ENCODE measurements at regions not wholly inside any gene's neighbourhood (a gene's known extent, or its start where the extent isn't known, plus 50 kb on each side); places are given as distances from the start of the nearest gene placed in this dataset.

GRCh38 chr5:109987970-109988369 is 298.2 kb downstream of the MAN2A1 start:
- no peaks in the 10 kb centered on the region for H4K20me1 ChIP-seq (ENCODE audit: insufficient read depth, low read length)
- H3K36me3 ChIP-seq (ENCODE audit: insufficient read depth, low read length): peaks cover 9% of the 10 kb centered on the region; the same call in 1 of the 2 replicates
- no peaks in the 10 kb centered on the region for H3K9me3 ChIP-seq (ENCODE audit: low read length)
- H2AFZ ChIP-seq (ENCODE audit: low read length): no peak overlapping the region
- no peak for TF ChIP-seq EZH2 (IDR thresholded peaks at IDR 0.05; ENCODE audit: borderline replicate concordance, low read length)
- no peak for TF ChIP-seq CTCF (IDR thresholded peaks at IDR 0.05; ENCODE audit: low read length)
- no peaks in the 10 kb centered on the region for H3K79me2 ChIP-seq (ENCODE audit: insufficient read depth, low read length)
- H3K9ac ChIP-seq (ENCODE audit: low read length): no peak overlapping the region
- no peak overlapping the region for H3K27ac ChIP-seq (ENCODE audit: low read depth, low read length, poor library complexity, severe bottlenecking)
- no peaks in the 10 kb centered on the region for H3K27me3 ChIP-seq (ENCODE audit: insufficient read depth, low read length)
- H3K9me2 ChIP-seq (ENCODE audit: low read depth, low read length): no peaks in the 10 kb centered on the region
- H3F3A ChIP-seq (ENCODE audit: insufficient read depth, low read length): no peaks in the 10 kb centered on the region
- no peak overlapping the region for H3K4me2 ChIP-seq (ENCODE audit: low read length)
- no peaks in the 10 kb centered on the region for H3K4me1 ChIP-seq (ENCODE audit: insufficient read depth, low read length, severe bottlenecking)
- no peak overlapping the region for H3K4me3 ChIP-seq (ENCODE audit: low read depth, low read length, poor library complexity, severe bottlenecking)

- TF ChIP-seq EZH2 (IDR thresholded peaks at IDR 0.05; ENCODE audit: borderline replicate concordance, low read length): no peak
- no peak for TF ChIP-seq CTCF (IDR thresholded peaks at IDR 0.05; ENCODE audit: low read length)
- H4K20me1 ChIP-seq (ENCODE audit: insufficient read depth, low read length): no peaks in the 10 kb centered on the region
Measured at GRCh38 chr5:109989161-109989560, 299.4 kb downstream of the MAN2A1 start.

DNA sequence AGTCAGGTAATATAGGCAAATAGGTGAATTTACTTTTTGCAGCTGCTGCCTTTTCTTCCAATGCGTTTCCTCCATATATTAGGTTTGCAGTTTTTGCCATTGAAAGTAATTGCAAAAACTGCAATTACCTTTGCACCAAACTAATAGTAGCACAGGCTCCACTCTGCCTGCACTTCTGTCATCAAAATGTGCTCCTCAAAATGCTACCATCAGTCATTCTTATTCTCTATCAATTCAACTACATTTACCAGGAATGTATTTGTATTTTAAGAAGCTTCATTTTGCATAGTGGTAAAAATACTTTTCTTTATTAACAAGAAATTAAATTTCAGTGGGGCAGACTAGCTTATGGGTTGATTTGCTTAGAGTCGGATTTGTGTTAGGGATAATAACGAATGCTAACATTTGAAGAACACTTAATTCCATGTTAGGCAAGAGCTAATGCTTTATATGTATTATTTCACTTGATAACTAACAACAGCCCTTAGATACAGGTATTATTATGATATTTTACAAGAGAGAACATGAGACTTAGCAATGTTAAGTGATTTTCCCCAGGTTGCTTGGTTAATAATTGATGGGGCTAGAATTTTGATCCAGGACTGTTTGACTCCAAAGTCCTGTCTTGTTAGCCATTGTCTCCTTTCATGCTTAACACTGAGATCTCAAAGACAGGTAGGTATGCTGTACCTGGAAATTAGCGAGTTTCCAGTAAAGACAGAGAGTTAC is 300.4 kb downstream of the MAN2A1 start:
- Histone ChIP-seq H3K9me2 (ENCODE audit: low read depth, low read length) (no peaks in the 10 kb centered on the region), H3K4me3 (ENCODE audit: low read depth, low read length, poor library complexity, severe bottlenecking) (no peak overlapping the region), H3K27me3 (ENCODE audit: insufficient read depth, low read length) (no peaks in the 10 kb centered on the region), H3K36me3 (ENCODE audit: insufficient read depth, low read length) (peaks cover 11% of the 10 kb centered on the region; the same call in 1 of the 2 replicates), H3K27ac (ENCODE audit: low read depth, low read length, poor library complexity, severe bottlenecking) (no peak overlapping the region), H3F3A (ENCODE audit: insufficient read depth, low read length) (no peaks in the 10 kb centered on the region), H4K20me1 (ENCODE audit: insufficient read depth, low read length) (no peaks in the 10 kb centered on the region), H2AFZ (ENCODE audit: low read length) (no peak overlapping the region), H3K79me2 (ENCODE audit: insufficient read depth, low read length) (no peaks in the 10 kb centered on the region), H3K4me2 (ENCODE audit: low read length) (no peak overlapping the region), H3K9ac (ENCODE audit: low read length) (no peak overlapping the region), H3K9me3 (ENCODE audit: low read length) (no peaks in the 10 kb centered on the region), H3K4me1 (ENCODE audit: insufficient read depth, low read length, severe bottlenecking) (no peaks in the 10 kb centered on the region)
- TF ChIP-seq CTCF (IDR thresholded peaks at IDR 0.05; ENCODE audit: low read length): no peak
- no peak for TF ChIP-seq EZH2 (IDR thresholded peaks at IDR 0.05; ENCODE audit: borderline replicate concordance, low read length)

More at GRCh38 chr5:109989161-109989560, 299.4 kb downstream of the MAN2A1 start:
- Histone ChIP-seq H3F3A (ENCODE audit: insufficient read depth, low read length) (no peaks in the 10 kb centered on the region), H3K9me3 (ENCODE audit: low read length) (no peaks in the 10 kb centered on the region), H2AFZ (ENCODE audit: low read length) (no peak overlapping the region), H3K27ac (ENCODE audit: low read depth, low read length, poor library complexity, severe bottlenecking) (no peak overlapping the region), H3K4me3 (ENCODE audit: low read depth, low read length, poor library complexity, severe bottlenecking) (no peak overlapping the region), H3K9me2 (ENCODE audit: low read depth, low read length) (no peaks in the 10 kb centered on the region), H3K4me1 (ENCODE audit: insufficient read depth, low read length, severe bottlenecking) (no peaks in the 10 kb centered on the region), H3K79me2 (ENCODE audit: insufficient read depth, low read length) (no peaks in the 10 kb centered on the region), H3K36me3 (ENCODE audit: insufficient read depth, low read length) (peaks cover 9% of the 10 kb centered on the region; the same call in 1 of the 2 replicates), H3K9ac (ENCODE audit: low read length) (no peak overlapping the region), H3K27me3 (ENCODE audit: insufficient read depth, low read length) (no peaks in the 10 kb centered on the region), H3K4me2 (ENCODE audit: low read length) (no peak overlapping the region)

All from OCI-LY1 (cell line).